Psoas muscle (tissue), 7 donors: ENCODE measurements at regions not wholly inside any gene's neighbourhood (a gene's known extent, or its start where the extent isn't known, plus 50 kb on each side); places are given as distances from the start of the nearest gene placed in this dataset.

Source experiments
- ATAC-seq, 4 donors: fragments of 200-7000 bp; cut with Tn5 transposase; one replicate each; pipeline ENCODE4 v1.9.1; 2020; ENCODE audit warnings: moderate library complexity in 3 of 4, mild to moderate bottlenecking in 2 of 4
- DNase-seq, 2 donors: peaks; one replicate each; pipeline ENCODE4 v3.0.0-alpha.2; 2020
- H3K27ac ChIP-seq: fragments of 200-600 bp; one replicate; pipeline ENCODE4 v1.8.0; 2022
- H3K27me3 ChIP-seq, 3 donors: fragments of 200-600 bp in 1 of 3; one replicate each; pipeline versions ENCODE4 v1.6.1 to v1.8.0; 2013 to 2022; ENCODE audit warnings: low read length in 2 of 3, mild to moderate bottlenecking in 2 of 3, moderate library complexity in 1 of 3; ENCODE audit not compliant: insufficient read depth in 3 of 3
- H3K36me3 ChIP-seq, 2 donors: fragments of 200-600 bp in 1 of 2; one replicate each; pipeline versions ENCODE4 v1.6.1 to v1.8.0; 2013 to 2022; ENCODE audit warnings: low read depth in 1 of 2, mild to moderate bottlenecking in 1 of 2, moderate library complexity in 1 of 2; ENCODE audit not compliant: insufficient read depth in 1 of 2
- H3K4me1 ChIP-seq: fragments of 200-600 bp; one replicate; pipeline ENCODE4 v1.8.0; 2022
- H3K4me3 ChIP-seq: fragments of 200-600 bp; one replicate; pipeline ENCODE4 v1.8.0; 2022; ENCODE audit warnings: mild to moderate bottlenecking
- H3K9me3 ChIP-seq: fragments of 200-600 bp; one replicate; pipeline ENCODE4 v1.8.0; 2022
- WGBS, 3 donors: extraction: QIAGEN DNeasy Blood & Tissue Kit; methylation state at CpG; one replicate each; pipeline versions ENCODE4 v1.1.6 to v1.1.7; 2013; 5-methylcytosine and 5-hydroxymethylcytosine counted together
- intact Hi-C, 2 donors: fragments of 100-400 bp; cut with DNase I; formaldehyde crosslinking; loops; one replicate each; pipeline versions ENCODE4 v1.11.0 to v1.14.2; 2022
- TF ChIP-seq, protein P1 (sequence below): fragments of 200-600 bp; IDR thresholded peaks from one replicate; pipeline ENCODE4 v1.8.0; 2022; ENCODE audit warnings: antibody characterized with exemption
- donor health status: healthy with polysubstance abuse.
- donor health status: DM: no; HTN: no; CAD: no; lungs with moderate emphysema.
- donor health status: Bipolar disorder and iron deficiency.
- donor health status: healthy.
- donor health status: DM: yes; HTN: yes; CAD: no.
- donor health status: DM: no; HTN: no; CAD: no.
- donor health status: DM: yes; HTN: yes; CAD: no.

DNA sequence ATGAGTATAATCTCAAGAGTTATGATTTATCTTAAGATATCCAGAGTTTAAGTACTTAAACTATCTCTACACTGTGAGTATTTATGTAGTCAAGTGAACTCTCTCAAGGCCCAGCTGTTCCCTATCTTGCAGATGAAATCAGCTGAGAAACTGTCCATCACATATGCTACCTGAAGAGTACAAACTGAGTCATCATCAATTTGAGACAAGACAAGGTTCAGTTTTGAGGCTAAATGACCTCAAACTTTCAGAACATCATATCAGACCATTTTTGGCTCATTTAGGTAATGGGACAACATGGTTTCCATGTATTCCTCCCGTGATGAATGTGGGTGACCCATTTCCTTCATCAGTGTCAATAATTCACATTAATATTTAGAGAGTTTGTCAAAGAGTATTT, 53.1 kb upstream of the AUTS2 start:
- intact Hi-C loops, result no loop called here
- H3K4me1 ChIP-seq, result no peaks in the 10 kb centered on the region
- no peaks in the 10 kb centered on the region for H3K36me3 ChIP-seq
- H3K27ac ChIP-seq, result no peak overlapping the region
- no peak for ATAC-seq
- whole genome bisulfite sequencing, 3 donors, result 84 to 93% (median 86%) methylated on average over 1 of the region's 1 CpG
- H3K4me3 ChIP-seq, result no peak overlapping the region
- H3K9me3 ChIP-seq, result peaks cover 8% of the 10 kb centered on the region
- no peak for DNase-seq
- H3K27me3 ChIP-seq, result no peaks in the 10 kb centered on the region
- TF ChIP-seq, protein P1, sequence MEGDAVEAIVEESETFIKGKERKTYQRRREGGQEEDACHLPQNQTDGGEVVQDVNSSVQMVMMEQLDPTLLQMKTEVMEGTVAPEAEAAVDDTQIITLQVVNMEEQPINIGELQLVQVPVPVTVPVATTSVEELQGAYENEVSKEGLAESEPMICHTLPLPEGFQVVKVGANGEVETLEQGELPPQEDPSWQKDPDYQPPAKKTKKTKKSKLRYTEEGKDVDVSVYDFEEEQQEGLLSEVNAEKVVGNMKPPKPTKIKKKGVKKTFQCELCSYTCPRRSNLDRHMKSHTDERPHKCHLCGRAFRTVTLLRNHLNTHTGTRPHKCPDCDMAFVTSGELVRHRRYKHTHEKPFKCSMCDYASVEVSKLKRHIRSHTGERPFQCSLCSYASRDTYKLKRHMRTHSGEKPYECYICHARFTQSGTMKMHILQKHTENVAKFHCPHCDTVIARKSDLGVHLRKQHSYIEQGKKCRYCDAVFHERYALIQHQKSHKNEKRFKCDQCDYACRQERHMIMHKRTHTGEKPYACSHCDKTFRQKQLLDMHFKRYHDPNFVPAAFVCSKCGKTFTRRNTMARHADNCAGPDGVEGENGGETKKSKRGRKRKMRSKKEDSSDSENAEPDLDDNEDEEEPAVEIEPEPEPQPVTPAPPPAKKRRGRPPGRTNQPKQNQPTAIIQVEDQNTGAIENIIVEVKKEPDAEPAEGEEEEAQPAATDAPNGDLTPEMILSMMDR, result no peak
